H1 (cell line): ENCODE measurements at regions not wholly inside any gene's neighbourhood (a gene's known extent, or its start where the extent isn't known, plus 50 kb on each side); places are given as distances from the start of the nearest gene placed in this dataset.

Experiments used
- EZH2 ChIP-seq: fragments of 200-600 bp; sonication (generic); IDR thresholded peaks from 2 replicates; pipeline ENCODE4 v1.7.1; 2012; ENCODE audit warnings: low read depth, mild to moderate bottlenecking, moderate library complexity, low read length, inconsistent platforms; ENCODE audit not compliant: severe bottlenecking
- POLR2A ChIP-seq, 2 experiments: IDR thresholded peaks; 1 replicate in 1 of 2; 2 replicates in 1 of 2; pipeline ENCODE4 v1.6.1; 2011; ENCODE audit warnings: low read depth in 2 of 2, low read length in 2 of 2, mild to moderate bottlenecking in 2 of 2; ENCODE audit errors: control extremely low read depth in 1 of 2
- TF ChIP-seq, protein P1 (sequence below): IDR thresholded peaks from 2 replicates; pipeline ENCODE4 v1.6.1; 2012; ENCODE audit warnings: inconsistent platforms

- TF ChIP-seq, protein P1, sequence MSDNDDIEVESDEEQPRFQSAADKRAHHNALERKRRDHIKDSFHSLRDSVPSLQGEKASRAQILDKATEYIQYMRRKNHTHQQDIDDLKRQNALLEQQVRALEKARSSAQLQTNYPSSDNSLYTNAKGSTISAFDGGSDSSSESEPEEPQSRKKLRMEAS, result no peak
- no peak for TF ChIP-seq POLR2A (IDR thresholded peaks at IDR 0.05; ENCODE audit: control extremely low read depth in 1 of 2, low read depth in 2 of 2, low read length in 2 of 2)
- no peak for TF ChIP-seq EZH2
Measured at GRCh38 chr2:226658555-226658954, 141.1 kb downstream of the IRS1 start.
